NCI-H510A (cell line): ENCODE measurements at regions not wholly inside any gene's neighbourhood (a gene's known extent, or its start where the extent isn't known, plus 50 kb on each side); places are given as distances from the start of the nearest gene placed in this dataset.
"Not testable (repeated sequence)": the region's sequence is repeated elsewhere in the genome, so short reads cannot be mapped to it uniquely, and the experiment has no call there.

Experiments
- DNase-seq: peaks from one replicate; lab custom pipeline; 2025; lab: John Stamatoyannopoulos, UW

DNA sequence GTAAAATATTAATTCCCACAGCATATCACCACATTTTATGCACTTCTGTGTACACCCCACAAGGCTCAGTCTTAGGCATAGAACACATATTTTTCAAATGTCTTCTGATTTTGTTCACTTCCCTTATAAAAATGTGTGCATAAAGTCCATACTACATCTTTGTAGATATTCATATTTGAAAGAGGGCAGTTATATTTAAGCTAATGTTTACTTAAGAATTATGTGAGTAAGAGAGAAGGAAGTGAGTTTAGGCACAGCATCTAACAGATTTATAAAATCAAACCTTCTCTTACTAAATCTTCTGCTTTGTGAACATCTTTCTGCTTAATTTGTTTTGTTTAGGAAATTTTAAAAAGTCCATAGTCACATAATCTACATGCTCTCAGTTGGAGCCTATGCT lies 648.1 kb downstream of the FSCB start:
- DNase-seq, result no peak

DNA sequence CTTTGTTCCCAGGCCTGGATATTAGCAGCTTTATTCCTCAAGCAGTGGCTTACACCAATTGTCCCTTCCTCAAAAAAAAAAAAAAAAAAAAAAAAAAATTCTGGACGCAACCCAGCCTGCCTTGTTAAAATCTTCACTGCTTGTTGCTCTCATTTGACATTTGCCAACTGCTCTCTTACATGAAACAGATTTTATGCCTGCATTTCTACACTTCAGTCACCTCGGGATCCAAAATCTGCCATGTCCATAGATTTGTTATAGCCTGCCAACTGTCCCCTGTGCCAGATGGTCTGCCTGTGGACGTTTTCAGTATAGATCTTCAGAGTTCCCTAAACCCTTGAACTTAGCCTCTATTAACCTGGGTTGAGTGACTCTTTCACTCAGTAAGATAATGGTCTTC lies 651.5 kb downstream of the FSCB start:
- DNase-seq, result no peak

DNA sequence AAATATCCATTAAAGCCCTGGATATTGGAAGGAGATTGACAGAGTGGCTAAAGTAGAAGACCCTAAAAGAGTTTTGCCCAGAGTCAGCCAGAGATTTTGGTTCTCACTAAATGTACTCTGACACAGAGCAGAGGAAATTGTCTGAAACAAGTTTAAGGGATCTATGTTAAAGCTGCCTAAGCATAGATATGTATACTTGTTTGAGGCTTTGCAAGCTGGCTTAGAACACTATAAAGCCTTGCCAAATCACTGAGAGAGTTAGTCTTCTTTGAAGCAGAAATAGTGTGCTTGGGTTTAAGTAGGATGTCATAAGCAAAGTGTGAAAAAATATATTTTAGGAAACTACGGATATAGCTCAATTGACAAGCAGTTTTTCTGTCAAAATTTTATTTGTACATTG lies 653.5 kb downstream of the FSCB start:
- DNase-seq, result no peak

DNA sequence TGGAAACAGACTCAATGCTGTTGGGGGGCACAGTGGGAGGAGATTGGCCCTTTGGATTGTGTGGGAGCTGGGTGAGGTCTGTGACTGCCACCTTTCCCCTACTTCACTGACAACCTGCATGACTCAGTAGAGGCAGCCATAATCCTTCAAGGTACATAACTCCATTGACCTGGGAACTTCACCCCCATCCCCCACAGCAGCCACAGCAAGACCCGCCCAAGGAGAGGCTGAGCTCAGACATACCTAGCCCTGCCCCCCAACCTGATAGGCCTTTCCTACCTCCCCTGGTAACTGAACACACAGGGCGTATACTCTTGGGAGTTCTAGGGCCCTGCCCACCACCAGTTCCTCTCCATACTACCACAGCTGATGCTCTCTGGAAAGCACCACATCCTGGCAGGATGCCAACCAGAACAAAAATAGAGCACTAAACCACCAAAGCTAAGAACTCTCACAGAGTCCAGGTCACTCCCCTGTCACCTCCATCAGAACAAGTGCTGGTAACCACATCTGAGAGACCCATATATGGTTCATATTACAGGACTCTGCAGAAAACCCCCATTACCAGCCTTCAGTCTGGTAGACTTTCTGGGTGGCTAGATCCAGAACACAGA lies 703.9 kb downstream of the FSCB start:
- no peak for DNase-seq

DNA sequence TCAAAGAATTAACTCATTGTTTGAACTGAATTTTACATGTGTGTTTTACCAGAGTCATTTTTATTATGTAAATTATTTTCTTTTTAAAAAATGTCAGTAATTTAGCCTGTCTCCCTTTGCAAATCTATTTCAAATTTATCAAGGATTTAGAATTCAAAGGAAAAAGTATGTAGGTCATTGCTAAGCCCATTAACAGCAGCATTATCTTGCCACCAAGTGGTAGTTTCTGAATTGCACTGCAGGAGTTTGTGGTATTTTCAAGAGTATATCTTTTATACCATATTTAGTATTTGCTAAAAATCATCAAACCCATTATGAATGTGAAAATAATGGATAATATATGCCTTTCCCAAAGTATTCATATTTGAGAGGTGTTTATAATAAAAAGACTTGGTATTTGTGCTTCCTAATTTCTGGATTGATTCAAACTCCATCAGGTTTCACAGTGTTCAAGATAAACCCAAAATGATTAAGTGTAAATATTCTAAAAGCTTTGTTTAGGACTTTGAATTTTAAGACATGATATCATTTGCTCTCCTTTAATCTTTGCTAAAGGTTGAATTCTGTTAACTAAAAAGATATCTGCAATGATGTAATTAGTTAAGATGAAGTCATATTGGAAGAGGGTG lies 711.4 kb downstream of the FSCB start:
- no peak for DNase-seq

DNA sequence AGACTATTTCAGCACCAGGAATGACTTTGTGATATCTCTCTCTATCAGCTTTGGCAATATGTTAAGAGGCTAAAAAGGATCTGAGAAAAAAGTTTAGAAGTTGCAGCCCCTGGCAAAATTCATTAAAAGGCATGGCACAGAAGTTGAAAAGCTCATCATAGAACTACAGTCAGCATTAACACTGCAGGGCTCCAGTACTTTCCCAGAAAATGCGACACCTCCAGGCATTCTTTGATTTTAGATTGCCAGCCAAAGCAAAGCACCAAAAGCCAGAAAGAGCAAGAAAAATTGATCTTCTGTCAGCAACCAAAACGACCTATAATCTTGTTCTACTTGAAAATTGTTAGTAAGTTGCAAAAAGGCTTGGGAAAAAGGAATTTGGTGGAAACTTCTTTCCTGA lies 713.5 kb downstream of the FSCB start:
- DNase-seq, result no peak

DNA sequence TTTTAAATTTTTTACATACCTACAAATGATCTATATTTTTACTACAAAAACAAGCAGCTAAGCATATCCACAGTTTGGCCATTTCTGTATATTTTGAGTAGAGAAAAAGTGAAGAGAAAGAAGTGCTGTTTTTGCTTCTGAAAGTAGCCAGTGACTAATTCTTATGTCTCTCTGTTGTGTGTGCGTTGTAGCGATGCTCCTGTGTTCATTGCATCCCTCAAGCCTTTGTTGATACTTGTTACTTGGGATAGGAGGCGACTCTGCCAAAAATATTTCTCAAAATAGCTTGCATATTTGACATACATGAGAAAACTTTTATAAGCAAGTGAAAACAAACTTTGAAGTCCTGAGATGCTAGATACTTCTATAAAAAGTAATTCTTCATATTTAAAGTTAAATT lies 714.1 kb downstream of the FSCB start:
- DNase-seq, result no peak

DNA sequence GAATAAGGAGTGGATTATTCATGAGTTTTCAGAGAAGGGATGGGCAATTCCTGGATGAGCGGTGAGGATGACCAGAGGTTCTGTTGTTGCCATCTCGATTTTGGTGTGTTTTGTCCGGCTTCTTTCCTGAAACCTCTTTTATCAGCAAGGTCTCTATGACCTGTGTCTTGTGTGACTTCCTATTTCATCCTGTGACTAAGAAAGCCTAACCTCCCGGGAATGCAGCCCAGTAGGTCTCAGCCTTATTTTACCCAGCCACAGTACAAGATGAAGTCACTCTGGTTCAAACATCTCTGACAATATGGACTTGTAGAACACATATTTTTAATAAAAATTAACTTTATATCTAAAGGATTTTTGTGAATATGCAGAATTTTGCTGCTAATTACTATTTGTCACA lies 716.4 kb downstream of the FSCB start:
- DNase-seq, result no peak

DNA sequence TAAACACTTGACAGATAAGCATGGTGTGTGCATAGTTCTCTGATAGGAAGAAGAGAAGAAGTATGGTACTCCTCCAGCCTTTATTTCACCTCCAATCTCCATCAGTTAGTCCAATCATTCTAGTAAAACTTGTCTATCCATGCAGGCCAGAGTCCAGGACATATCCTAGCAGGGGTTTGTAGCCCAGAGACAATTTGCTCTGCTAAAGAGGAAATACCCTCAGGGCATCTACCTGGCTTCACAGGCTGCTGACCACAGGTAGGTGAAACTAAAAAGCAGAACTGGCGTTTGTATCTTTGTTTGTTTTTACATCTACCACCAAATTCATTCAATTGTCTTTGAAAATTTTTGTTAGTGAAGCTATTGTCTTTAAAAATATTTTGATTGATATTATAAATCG lies 717.6 kb downstream of the FSCB start:
- no peak for DNase-seq

DNA sequence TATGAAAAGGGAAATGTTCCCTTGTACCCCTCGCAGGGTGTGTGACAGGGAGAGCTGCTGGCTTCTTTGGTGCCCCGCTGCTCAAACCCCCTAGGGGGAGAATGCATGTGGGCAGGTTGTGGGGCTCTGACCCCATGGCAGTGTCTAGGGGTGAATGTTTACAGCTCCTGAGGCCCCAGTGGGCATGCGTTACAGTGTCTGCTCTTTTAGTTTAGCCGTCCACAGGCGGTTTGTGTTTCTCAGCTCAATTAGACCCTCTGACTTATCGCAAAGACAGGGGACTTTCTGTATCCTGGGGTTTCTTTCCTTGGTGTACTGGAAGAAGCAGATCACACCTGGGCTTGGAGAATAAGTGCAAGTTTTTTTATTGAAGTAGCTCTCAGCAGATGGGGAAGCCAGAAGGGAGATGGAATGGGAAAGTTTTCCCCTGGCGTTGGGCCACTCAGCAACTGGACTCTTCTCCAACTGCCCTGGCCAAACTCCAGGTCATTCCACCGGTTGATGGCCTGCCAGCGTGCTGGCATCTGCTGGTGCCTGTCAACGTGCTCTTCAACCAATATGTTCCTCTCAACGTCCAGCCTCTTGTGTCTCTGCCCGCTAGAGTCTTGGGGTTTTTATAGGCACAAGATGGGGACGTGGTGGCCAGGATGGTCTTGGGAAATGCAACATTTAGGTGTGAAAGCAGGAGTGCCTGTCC lies 720.9 kb downstream of the FSCB start:
- no peak for DNase-seq

DNA sequence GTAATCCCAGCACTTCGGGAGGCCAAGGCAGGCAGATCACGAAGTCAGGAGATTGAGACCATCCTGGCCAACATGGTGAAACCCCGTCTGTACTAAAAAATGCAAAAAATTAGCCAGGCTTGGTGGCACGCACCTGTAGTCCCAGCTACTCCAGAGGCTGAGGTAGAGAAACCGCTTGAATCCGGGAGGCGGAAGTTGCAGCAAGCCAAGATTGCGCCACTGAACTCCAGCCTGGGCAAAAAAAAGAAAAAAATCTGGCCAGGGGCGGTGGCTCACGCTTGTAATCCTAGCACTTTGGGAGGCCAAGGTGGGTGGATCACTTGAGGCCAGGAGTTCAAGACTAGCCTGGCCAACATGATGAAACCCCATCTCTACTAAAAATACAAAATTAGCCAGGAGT lies 722.7 kb downstream of the FSCB start:
- DNase-seq, result not testable (repeated sequence)

DNA sequence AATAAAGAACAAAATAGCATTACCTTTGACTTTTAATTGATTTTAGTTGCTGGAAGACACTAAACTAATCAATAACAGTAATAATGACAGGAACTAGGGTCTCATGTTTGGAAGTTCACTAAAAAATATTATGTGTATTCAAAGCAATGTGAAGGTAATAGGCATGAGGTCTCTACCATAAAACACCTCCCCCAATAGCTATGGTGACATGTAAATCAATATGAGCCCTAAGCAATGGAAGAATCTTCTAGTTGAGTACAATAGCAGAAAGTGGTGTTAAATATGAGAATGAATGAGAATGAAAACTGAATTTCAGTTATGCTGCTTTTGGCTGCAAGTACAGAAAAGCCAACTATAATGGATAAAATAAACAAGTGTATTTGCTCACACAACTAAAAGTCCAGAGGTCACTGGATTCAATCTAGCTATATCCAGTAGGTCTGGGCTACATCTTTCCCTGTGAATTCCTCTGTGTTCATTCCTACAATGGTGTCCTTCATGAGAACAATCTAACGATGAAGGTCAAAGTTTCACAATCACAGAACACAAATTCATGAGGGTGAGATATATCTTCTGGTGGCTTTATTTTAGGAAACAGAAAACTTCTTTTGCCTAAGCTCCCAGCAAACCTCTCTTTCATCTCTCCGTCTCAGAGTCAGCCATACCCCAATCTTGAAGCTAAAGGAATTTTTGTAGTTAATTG lies 728.0 kb downstream of the FSCB start:
- no peak for DNase-seq

DNA sequence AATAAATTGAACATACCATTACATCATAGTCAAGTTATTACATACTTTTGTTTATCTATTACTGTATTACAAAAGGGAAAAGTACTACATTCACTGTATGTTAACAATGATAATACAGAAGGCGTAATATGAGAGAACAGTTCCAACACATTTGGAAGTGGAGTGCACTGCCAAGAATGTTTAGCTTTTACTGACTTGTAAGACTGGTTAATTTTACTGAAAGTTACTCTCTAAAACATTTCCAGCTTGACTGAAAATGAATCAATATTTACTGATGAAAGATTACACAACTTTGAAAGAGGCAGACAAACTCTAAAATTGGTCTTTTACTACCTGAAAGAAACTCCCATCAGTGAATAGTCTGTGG lies 728.5 kb downstream of the FSCB start:
- DNase-seq, result no peak

DNA sequence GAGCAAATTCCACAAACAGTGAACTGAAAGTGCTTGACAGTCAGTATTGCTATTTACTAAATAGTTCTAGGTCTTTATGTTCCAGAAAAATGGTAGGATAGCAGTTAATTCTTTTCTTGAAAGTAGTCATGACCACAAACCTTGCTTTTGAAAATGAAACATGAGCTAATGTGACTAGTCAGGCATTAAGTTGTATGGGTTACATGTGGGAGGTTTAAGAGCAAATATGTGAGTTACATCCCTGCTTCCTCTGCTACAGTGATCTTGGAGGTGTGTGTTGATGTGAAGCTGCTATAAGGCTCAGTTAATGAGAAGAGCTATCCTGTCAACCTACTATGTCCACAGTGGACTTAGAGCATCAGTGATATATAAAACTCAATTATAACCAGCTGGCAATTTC lies 741.6 kb downstream of the FSCB start:
- no peak for DNase-seq

DNA sequence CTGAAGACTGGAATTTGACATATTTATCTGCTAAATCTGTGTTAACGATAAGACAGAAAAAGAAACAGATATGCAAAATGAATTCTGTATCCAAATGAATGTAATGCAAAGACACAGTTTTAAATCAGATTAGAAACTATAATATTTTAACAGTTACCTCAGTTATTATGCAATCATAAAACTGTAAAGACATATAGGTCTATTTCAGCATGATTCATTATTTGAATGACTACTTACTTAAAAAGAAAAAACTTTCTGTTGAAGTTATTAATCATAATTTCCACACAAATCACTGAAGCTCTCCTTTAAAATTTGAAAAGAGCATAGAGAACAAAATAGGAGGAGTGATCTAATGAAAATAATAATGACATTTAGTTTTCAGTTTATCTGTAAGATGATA lies 742.6 kb downstream of the FSCB start:
- no peak for DNase-seq

DNA sequence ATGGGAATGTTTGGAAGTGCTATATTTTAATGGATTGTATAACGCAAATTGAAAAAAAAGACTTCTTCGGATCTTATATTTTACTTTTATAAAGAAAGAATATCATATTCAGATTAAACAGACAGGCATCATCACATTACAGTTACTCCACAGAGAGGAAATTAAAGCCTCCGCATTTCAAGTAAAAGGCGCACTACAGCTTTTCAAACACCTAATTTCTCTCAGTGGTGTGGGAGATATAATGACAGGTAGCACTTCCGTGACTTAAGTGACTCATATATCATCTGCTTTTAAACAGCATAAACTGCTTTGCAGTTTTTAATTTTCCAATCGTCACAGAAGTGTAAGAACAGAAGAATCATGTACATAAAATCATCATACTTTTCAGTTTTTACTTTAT lies 751.4 kb downstream of the FSCB start:
- DNase-seq, result no peak

DNA sequence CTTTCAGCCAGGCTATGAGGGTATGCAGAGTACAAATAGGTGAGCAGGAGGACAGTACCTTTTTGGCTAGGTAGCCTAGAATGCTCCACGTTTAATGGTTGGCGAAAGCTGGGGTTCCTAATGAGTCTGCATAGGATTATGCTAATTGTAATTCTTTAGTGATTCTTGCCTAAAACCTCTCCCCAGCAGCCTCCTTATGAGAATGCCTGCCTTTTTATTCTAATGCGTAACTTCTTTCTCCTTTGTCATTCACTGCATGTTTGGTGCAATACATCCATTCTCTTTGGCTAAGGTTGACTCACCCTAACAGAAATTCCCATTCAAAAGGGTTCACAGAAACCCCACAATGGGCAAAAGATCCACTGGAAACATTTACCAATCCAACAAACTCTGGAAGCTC lies 752.2 kb downstream of the FSCB start:
- DNase-seq, result no peak

DNA sequence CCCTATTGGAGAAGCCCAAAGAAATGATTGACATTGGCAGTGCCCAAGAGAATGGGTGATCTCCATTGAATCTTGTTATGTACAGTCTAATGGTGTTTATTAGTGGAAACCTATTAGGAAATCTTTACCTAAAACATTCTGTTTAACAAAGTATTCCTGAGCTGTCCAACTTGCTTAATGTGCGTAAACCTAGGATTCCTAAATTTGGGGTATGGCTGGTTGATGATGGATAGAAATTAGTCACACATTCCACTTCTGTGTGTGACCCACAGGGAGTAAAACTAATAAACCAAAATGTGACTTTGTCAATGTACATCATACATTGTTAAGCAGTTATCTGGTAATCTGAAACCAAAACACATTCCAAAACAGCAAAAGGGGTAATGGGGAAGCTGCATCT lies 761.3 kb downstream of the FSCB start:
- no peak for DNase-seq

DNA sequence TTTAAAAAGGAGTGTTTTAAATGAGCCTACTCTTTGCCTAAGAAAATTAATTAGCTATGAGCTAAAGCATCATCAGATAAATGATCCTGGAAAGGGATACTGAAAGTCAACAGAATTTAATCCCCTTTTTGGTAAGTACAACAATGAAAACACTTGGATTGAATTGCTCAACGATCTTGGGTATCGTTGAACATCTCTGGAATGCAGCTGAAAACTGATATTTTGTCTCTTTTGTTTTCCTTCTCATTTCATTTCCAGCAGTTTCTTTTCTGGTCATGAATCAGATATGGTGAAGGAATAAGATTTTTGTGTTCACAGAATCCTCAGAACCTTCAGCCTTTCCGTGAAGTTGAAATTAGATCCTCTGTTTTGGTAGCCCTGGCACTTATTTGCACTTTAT lies 771.2 kb downstream of the FSCB start:
- DNase-seq, result no peak

DNA sequence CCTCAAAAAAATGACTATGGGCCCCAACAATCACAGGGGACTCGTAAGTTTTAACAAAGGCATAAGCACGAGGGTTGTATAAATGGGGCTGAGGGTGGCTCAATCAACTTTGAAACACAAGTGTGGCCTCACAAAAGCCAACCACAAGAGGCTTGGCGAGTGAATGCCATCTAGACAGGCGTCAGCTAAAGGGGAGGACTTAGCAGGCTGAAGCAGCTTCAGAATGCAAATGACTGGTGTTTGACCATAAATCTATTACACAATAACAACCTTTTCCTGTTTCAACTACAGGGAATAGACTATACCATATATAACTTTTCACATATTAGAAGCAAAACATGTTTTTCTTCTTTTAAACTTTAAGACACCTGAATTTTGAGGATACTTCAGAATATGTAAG lies 777.9 kb downstream of the FSCB start:
- no peak for DNase-seq

DNA sequence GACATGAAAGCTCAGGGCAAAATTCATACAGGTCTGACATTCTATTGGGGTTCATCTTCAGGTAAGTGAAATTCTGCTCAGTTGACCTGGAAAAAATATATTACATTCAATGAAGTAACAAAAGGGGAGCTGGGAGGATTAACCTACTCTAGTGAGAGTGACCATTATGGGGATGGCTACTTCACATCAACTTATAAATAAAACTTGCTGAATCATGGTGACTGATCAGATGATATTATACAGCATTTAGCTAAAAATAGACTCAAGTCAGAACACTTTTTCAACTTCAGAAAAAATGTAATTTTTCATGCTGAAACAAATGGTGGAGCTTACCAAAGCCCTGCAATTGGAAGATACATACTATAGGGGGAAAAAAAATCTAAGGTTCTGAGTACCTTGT lies 800.2 kb downstream of the FSCB start:
- DNase-seq, result no peak

DNA sequence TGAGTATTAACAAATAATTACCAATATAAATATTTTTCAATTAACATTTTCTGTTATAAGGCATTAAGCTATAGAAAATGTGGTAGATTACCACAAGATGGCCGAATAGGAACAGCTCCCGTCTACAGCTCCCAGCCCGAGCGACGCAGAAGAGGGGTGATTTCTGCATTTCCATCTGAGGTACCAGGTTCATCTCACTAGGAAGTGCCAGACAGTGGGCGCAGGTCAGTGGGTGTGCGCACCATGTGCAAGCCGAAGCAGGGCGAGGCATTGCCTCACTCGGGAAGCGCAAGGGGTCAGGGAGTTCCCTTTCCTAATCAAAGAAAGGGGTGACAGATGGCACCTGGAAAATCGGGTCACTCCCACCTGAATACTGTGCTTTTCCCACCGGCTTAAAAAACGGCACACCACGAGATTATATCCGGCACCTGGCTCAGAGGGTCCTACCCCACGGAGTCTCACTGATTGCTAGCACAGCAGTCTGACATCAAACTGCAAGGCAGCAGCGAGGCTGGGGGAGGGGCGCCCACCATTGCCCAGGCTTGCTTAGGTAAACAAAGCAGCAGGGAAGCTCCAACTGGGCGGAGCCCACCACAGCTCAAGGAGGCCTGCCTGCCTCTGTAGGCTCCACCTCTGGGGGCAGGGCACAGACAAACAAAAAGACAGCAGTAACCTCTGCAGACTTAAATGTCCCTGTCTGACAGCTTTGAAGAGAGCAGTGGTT lies 808.4 kb downstream of the FSCB start:
- not testable (repeated sequence) for DNase-seq

DNA sequence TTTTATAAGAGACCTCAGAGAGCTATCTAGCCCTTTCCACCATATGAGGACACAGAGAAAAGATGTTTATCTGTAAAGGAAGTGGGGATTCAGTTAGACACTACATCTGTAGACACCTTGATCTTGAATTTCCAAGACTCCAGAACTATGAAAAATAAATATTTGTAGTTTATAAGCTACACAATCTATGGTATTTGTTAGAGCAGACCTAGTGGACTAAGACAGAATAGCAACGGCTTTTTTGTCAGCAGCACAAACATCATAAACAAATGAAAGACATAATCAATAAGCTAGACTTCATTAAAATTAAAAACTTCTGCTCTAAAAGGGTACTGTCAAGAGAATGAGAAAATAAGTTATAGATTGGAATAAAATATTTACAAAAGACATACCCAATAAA lies 810.1 kb downstream of the FSCB start:
- DNase-seq, result no peak
